PC-9 (cell line): ENCODE measurements at regions not wholly inside any gene's neighbourhood (a gene's known extent, or its start where the extent isn't known, plus 50 kb on each side); places are given as distances from the start of the nearest gene placed in this dataset.

ENCODE experiments used
- BruUV-seq: library from RNA; stranded (reverse); fragments of 400-500 nt; replicated peaks from 2 replicates; lab custom pipeline; 2021; lab: Mats Ljungman, UMichigan
- CTCF ChIA-PET: fragments of 300-600 bp; sonication (Branson Sonifier 250); formaldehyde crosslinking; loops from one replicate; lab custom pipeline; 2022; ENCODE audit warnings: antibody characterized with exemption; lab: Charles Lee
- POLR2A ChIA-PET: fragments of 300-600 bp; sonication (Branson Sonifier 250); formaldehyde crosslinking; loops from one replicate; lab custom pipeline; 2022; ENCODE audit warnings: antibody characterized with exemption; ENCODE audit not compliant: unreplicated experiment; lab: Charles Lee
- DNase-seq, 2 experiments: peaks; one replicate each; pipeline versions ENCODE4 v3.0.0 to v3.0.0-alpha.2; 2015 to 2022; ENCODE audit warnings: mixed read lengths in 1 of 2
- H2AFZ ChIP-seq: fragments of 200-600 bp; sonication (generic); 2 replicates; pipeline ENCODE4 v1.8.1; 2017; ENCODE audit warnings: antibody characterized with exemption
- H3F3A ChIP-seq: fragments of 200-600 bp; sonication (generic); 2 replicates; pipeline ENCODE4 v1.8.1; 2017; ENCODE audit warnings: antibody characterized with exemption, mild to moderate bottlenecking, low read depth; ENCODE audit not compliant: insufficient read depth
- H3K27ac ChIP-seq: fragments of 200-600 bp; sonication (generic); 2 replicates; pipeline ENCODE4 v1.6.1; 2016; ENCODE audit warnings: mixed run types
- H3K27me3 ChIP-seq: fragments of 200-600 bp; sonication (generic); 2 replicates; pipeline ENCODE4 v1.6.1; 2016; ENCODE audit warnings: low read depth, mixed run types; ENCODE audit not compliant: insufficient read depth
- H3K36me3 ChIP-seq: fragments of 200-600 bp; sonication (generic); 2 replicates; pipeline ENCODE4 v1.6.1; 2016; ENCODE audit warnings: low read depth, mixed run types
- H3K4me1 ChIP-seq: fragments of 200-600 bp; sonication (generic); replicated peaks from 2 replicates; pipeline ENCODE4 v1.6.1; 2016; ENCODE audit warnings: mixed run types; ENCODE audit not compliant: insufficient read depth
- H3K4me2 ChIP-seq: fragments of 200-600 bp; sonication (generic); 2 replicates; pipeline ENCODE4 v1.6.1; 2017; ENCODE audit warnings: mixed run types
- H3K4me3 ChIP-seq: fragments of 200-600 bp; sonication (generic); 2 replicates; pipeline ENCODE4 v1.6.1; 2016; ENCODE audit warnings: mixed run types
- H3K79me2 ChIP-seq: fragments of 200-600 bp; sonication (generic); 2 replicates; pipeline ENCODE4 v1.6.1; 2017; ENCODE audit warnings: low read depth, mixed run types
- H3K9me2 ChIP-seq: fragments of 200-600 bp; sonication (generic); 2 replicates; pipeline ENCODE4 v1.8.1; 2017; ENCODE audit warnings: mild to moderate bottlenecking; ENCODE audit not compliant: insufficient read depth
- H3K9me3 ChIP-seq: fragments of 200-600 bp; sonication (generic); 2 replicates; pipeline ENCODE4 v1.8.1; 2016; ENCODE audit warnings: low read depth; ENCODE audit not compliant: insufficient read depth
- H4K20me1 ChIP-seq: fragments of 200-600 bp; sonication (generic); 2 replicates; pipeline ENCODE4 v1.8.1; 2017; ENCODE audit not compliant: insufficient read depth
- CTCF ChIP-seq: fragments of 200-600 bp; sonication (generic); conservative IDR thresholded peaks from 2 replicates; pipeline ENCODE4 v1.6.1; 2017; ENCODE audit warnings: mixed run types, antibody characterized with exemption, mild to moderate bottlenecking, moderate library complexity
- EZH2 ChIP-seq: fragments of 200-600 bp; sonication (generic); IDR thresholded peaks from 2 replicates; pipeline ENCODE4 v1.8.0; 2017; ENCODE audit warnings: antibody characterized with exemption, low read depth
- intact Hi-C: fragments of 100-400 bp; cut with micrococcal nuclease; formaldehyde crosslinking; loops from one replicate; pipeline ENCODE4 v1.10.0; 2022; ENCODE audit not compliant: unreplicated experiment

GRCh38 chr22:49192180-49192856 is 635.4 kb downstream of the BRD1 start:
- H3K4me2 ChIP-seq, result no peak overlapping the region
- no peaks in the 10 kb centered on the region for H3K36me3 ChIP-seq
- BruUV-seq, result no TSS peak
- H2AFZ ChIP-seq, result no peak overlapping the region
- POLR2A ChIA-PET, result no interaction called here
- CTCF ChIA-PET, result no interaction called here
- peaks cover 100% of the 10 kb centered on the region for H3K27me3 ChIP-seq
- H3K9me3 ChIP-seq, result no peaks in the 10 kb centered on the region
- no peaks in the 10 kb centered on the region for H4K20me1 ChIP-seq
- H3K9me2 ChIP-seq, result no peaks in the 10 kb centered on the region
- DNase-seq, result no peak
- H3K4me1 ChIP-seq, result no peaks in the 10 kb centered on the region
- no peaks in the 10 kb centered on the region for H3K79me2 ChIP-seq
- TF ChIP-seq EZH2 (no peak), CTCF (no peak)
- intact Hi-C loops, result no loop called here
- H3K4me3 ChIP-seq, result no peak overlapping the region
- no peak overlapping the region for H3K27ac ChIP-seq
- H3F3A ChIP-seq, result no peaks in the 10 kb centered on the region

GRCh38 chr22:49191506-49191980 is 636.1 kb downstream of the BRD1 start:
- Histone ChIP-seq H3K9me2 (no peaks in the 10 kb centered on the region), H3F3A (no peaks in the 10 kb centered on the region), H3K36me3 (no peaks in the 10 kb centered on the region), H3K79me2 (no peaks in the 10 kb centered on the region), H3K9me3 (no peaks in the 10 kb centered on the region), H3K27ac (no peak overlapping the region), H2AFZ (no peak overlapping the region), H3K4me1 (no peaks in the 10 kb centered on the region), H3K4me3 (no peak overlapping the region), H3K4me2 (no peak overlapping the region), H3K27me3 (peaks cover 100% of the 10 kb centered on the region), H4K20me1 (no peaks in the 10 kb centered on the region)
- no peak for TF ChIP-seq EZH2
- no peak for TF ChIP-seq CTCF
- ChIA-PET CTCF (no interaction called here), POLR2A (no interaction called here)
- DNase-seq, result no peak
- intact Hi-C loops, result no loop called here
- BruUV-seq, result no TSS peak

GRCh38 chr22:49190816-49191505 is 636.7 kb downstream of the BRD1 start:
- H3K36me3 ChIP-seq, result no peaks in the 10 kb centered on the region
- ChIA-PET POLR2A (no interaction called here), CTCF (no interaction called here)
- no peak overlapping the region for H3K27ac ChIP-seq
- H3K4me3 ChIP-seq, result no peak overlapping the region
- peaks cover 100% of the 10 kb centered on the region for H3K27me3 ChIP-seq
- H3K79me2 ChIP-seq, result no peaks in the 10 kb centered on the region
- no peaks in the 10 kb centered on the region for H3F3A ChIP-seq
- no peaks in the 10 kb centered on the region for H4K20me1 ChIP-seq
- no TSS peak for BruUV-seq
- no peak for DNase-seq
- H3K4me1 ChIP-seq, result no peaks in the 10 kb centered on the region
- H3K9me2 ChIP-seq, result no peaks in the 10 kb centered on the region
- H3K4me2 ChIP-seq, result no peak overlapping the region
- no peaks in the 10 kb centered on the region for H3K9me3 ChIP-seq
- no peak for TF ChIP-seq EZH2
- TF ChIP-seq CTCF, result no peak
- no peak overlapping the region for H2AFZ ChIP-seq
- intact Hi-C loops, result no loop called here
